Amniotic stem cell (primary cell): ENCODE measurements at regions not wholly inside any gene's neighbourhood (a gene's known extent, or its start where the extent isn't known, plus 50 kb on each side); places are given as distances from the start of the nearest gene placed in this dataset.

Source experiments
- DNase-seq: peaks from one replicate; lab custom pipeline; 2025; lab: John Stamatoyannopoulos, UW

DNA sequence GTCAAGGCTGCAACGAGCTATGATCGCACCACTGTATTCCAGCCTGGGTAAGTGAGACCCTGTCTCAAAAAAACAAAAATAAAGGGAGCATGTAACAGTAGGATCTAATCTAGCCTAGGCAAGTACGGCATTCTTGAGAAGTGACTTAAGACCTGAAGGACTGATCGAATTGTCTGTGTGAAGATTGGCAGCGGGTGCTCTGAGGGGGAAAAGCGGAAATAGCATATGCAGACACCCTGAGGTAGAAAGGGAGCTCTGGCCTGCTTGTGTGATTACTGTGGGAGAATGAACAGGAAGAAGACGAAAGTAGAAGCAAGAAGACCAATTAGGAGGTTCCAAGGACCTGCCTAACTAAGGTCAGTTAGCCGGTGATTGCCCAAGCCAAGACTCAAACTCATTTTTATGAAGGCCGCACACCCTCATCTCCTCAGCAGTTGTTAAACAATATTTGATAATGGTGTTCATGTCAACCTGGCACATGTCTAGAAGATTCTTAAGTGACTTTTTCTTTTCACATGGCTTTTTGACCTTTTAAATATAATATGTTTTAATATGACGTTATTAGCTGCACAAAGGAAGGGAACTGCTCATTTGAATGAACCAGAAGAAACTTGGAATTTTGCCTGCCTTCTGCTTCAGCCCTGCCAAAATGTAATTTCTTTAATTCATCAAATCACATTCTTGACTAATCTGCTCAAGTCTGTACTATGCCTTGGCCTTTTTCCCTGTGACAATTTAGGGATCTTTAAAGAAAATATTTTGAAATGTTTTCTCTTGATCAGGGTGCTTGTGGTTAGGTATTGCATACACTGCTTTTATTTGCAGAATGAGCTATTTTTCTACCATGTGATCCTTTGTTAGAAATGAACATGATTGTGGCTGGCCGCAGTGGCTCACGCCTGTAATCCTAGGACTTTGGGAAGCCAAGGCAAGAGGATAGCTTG lies 289.2 kb upstream of the DMRT1 start:
- no peak for DNase-seq

DNA sequence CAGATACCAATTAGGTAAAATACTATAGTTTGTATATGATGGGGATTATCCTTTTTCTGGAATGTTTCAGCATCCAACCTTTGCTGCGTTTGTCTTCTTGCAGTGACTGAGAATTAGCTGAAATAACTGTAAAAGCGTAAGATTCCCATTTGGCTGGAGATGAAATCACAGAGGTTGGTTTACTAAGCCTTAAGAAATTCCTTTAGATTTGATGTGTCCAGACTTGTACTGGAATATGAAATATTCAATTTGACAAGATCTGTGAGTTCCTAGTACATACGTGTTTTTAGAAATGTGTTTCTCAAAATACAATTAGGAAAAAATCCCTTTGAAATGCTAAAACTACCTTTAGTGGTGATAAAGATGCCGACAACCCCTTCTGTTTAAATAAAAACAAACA lies 286.0 kb upstream of the DMRT1 start:
- DNase-seq: no peak

DNA sequence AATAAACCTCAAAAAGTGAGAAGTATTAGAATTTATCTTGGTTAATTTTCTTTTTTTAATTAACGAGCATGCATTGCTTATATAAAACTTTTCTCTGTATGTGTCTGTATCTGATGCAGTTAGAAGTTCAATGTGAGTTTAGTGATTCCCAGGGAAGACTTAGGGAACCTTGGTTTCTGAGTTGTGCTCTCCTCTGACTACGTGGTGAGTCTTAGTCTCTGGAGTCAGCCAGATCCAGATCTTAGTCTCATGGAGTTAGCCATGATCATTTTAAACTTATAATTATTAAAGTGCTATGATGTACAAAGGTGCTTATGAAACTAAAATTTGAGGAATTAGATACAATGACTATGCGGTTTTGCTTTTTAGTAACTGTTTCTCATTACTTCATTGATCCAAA lies 285.3 kb upstream of the DMRT1 start:
- DNase-seq: no peak

DNA sequence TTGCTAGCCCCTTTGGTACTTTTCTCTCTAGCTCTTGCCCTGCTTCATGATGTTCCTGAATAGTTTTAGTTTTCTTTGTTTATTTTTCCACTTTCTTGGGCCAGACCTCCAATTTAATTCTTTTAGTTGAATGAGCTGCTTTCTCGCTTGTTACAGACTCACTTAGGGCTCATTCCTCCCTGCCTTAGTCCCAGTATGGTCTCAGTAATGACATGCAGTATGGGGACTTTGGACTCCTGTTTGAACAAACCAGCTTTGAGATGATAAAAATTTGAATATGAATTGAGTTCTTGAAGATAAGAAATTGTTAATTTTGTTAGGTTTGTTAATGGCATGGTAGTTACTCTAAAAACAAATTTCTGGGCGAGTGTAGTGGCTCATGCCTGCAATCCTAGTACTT lies 284.8 kb upstream of the DMRT1 start:
- no peak for DNase-seq

DNA sequence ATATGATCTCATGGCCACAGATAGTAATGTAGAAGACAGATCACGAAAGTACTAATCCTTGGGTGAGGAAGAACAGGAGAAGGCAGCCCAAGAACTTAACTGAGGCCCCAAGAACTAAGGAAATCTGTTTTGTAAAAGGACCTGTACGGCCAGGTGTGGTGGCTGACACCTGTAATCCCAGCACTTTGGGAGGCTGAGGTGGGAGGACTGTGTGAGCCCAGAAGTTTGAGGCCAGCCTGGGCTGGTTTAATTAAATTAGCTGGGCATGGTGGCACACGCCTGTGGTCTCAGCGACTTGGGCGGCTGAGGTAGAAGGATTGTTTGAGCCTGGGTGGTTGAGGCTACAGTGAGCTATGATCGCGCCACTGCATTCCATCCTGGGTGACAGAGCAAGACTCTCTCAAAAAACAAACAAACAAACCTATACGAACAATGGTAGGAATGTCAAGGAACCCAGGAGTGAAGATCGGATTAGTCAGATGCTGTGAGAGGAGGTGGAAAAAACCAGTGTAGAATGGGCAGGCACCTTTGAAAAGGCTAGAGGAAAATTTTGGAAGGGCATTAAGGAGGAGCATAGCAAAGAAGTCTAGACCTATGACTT lies 283.8 kb upstream of the DMRT1 start:
- DNase-seq: no peak

DNA sequence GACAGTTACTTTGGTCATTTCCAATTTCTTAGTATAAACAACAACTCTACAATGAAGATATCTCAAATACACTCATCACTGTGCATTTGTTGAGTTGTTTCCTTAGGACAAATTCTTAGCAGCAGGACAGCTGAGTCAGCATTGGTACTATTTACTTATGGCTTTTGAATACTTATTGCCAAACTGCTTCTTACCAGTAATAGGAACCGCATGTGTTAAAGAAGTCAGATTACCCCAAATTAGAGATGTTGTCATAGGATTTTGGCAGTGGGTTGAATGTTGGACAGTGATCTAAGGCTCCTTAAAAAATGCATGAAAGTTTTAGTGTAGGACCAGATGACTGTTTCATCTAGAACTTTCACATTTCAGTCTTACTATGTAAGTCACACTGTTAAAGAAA lies 280.1 kb upstream of the DMRT1 start:
- no peak for DNase-seq

DNA sequence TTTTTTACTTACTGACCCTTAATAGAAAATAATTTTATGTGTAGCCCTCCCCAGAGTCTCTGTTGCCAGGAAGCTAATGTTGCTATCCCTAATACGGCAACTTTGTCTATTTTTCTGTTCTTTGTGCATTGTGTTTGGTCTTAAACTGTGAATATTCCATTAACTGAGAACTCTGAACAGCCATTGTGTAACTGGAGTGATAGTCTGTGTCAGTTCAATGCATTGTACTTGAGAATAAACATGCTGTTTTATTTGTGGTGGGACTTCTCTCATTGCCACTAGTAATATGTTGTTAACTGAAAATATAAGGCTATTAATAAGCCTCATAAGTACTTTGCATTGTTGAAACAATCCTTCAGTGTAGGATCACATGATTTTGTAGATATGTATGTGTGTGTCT lies 278.3 kb upstream of the DMRT1 start:
- DNase-seq: no peak

DNA sequence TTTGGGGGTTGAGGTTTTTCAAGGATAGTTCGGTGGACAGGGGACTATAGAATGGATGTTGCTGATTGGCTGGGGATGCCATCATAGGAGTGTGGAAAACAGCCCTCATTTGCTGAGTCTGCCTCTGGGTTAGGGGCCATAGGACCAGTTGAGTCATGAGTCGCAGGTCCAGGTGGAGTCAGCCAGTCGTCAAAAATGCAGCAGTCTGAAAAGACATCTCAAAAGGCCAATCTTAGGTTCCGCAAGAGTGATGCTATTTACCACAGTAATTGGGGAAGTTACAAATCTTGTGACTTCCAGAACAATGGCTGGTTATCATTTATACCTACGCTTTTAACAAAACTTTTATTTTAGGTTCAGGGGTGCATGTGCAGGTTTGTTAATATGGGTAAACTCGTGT lies 276.0 kb upstream of the DMRT1 start:
- DNase-seq: no peak

DNA sequence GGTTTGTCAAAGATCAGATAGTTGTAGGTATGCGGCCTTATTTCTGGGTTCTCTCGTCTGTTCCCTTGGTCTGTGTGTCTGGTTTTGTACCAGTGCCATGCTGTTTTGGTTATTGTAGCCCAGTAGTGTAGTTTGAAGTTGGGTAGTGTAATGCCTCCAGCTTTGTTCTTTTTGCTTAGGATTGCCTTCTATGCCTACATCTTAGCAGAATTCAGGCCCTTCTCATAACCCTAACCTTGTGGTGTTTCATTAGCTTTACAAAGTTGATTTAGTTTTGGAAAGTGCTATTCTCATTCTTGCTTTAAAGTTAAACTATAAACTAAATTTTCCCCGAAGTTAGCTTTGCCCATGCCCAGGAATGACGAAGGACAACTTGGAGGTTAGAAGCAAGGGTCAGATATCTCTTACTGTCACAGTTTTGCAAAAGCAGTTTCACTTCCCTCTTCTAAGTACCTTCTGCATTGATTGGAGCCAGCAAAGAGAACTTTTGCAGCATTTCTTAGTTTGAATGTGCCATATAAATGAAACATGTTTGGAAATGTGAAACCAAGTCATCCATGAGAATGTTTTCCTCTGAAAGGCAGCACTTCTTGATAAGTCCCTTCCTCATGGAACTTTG lies 274.3 kb upstream of the DMRT1 start:
- DNase-seq: no peak

DNA sequence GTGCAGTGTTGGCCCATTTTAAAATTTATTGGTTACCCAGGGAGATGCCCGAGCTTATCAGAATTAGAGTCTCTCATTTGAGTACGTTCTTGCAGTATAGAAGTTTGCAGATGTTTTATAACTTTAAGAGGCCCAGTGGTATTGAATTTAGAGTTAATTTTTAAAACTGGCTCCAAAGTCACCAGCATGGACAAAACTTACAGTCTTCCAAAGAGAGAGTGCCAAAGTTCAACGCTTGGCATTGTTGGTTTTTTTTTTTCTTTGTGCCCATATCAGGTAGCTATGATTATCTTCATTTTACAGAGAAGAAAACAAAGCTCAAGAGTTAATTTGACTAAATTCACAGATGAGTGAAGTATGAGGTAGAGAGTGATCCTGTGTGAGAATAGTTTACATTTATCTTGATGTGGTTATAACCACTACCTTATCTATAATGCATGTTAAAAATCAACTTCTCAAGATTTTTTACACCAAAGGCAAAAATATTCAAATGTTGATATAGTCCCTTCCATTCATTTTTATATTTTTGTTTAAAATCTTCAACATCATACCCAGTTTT lies 273.7 kb upstream of the DMRT1 start:
- DNase-seq: no peak

DNA sequence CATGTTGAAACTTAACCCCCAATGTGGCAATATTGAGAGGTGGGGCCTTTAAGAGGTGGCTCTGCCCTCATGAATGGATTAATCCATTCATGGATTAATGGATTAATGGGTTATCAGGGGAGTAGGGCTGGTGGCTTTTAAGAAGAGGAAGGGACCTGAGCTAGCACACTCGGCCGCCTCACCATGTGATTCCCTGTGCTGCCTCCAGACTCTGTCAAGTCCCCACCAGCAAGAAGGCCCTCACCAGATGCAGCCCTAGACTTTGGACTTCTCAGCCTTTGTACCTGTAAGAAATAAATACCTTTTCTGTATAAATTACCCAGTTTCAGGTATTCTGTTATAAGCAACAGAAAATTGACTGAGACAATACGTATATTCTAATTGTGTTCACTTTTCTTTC lies 272.2 kb upstream of the DMRT1 start:
- DNase-seq: no peak

DNA sequence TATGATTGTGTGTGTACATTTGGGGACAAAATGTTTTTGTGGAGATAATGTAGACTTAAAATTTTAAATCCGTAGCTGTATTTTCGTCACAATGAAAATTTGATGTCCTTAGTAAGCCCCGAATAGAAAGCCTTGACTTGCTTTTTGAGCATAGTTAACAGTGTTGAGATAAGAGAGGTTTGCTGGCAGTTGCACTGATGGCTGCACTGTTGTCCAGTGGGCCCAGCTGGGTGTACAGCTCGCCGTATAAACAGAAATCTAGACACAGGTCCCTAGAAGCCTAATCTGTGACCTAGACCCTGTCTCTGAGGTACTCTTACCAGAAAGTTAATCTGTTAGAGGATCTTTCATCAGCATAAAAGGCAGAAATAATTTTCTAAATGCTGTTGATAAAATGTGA lies 271.3 kb upstream of the DMRT1 start:
- no peak for DNase-seq

DNA sequence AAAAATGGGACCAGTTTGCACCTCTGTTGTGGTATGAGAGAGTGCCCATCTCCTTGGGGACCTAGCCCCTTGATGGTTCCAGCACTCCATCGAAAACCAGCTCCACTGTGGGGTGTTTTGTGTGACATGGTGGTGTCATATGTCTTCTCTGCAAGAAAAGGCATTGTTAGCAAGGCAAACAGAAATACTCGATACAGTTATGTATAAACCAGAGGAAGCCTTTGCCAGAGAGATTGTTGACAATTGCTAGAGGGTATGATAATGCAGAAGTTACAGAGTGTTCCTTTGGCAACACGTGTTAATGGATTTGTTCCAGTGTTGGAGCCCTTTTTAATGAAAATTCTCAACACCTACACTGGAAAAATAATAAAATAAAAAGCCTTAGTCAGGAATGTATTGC lies 270.4 kb upstream of the DMRT1 start:
- DNase-seq: no peak

DNA sequence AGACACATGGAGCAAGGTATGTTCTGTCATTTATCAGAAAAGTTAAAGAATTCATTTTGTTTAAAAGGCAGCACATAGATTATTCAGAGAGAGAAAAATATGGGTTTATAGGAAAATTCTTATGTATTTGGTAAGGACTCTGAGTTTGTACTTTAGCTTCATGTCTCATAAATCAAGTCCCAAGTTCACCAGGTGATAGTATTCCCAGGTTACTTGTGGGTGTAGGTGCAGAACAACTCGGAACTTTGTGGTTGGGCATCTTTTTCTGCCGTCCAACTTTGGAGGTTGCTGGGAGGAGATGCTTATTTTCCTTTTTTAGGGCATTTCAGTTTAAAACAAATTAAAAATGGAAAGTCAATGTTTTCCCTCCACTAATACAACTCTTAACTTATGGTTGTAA lies 269.8 kb upstream of the DMRT1 start:
- DNase-seq: no peak

DNA sequence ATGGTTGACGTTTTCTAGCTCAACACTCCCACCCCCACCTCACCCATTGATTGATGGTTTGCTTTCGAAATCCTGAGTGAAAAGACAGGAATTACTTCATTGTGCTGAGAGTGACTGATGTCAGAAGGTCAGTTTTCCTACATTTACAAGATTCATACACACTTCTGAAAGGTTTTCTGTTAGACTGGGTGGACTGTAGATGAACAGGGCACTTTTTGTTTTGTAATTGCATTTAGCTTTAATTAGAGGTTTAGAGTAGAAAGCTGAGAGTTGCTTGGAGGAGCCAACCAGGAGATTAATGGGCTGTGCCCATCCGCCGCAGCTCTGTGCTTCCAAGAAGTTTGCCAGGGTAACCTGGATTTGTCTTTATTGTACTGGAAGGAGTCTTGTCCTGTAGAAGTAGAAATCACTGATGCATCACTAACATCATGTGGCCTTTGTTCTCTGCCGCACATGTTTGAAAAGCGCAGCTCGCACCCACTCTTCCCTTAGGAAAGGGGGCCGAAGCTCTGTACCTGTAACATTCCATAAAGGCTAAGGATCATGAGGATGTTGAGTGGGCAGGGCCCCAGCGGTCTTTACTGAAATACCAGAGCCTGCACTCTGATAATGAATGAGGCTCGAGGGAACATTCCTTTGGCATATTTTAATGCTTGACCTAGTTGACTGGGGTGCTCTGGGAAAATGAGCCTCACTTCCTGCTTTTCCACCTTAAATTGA lies 267.6 kb upstream of the DMRT1 start:
- no peak for DNase-seq

DNA sequence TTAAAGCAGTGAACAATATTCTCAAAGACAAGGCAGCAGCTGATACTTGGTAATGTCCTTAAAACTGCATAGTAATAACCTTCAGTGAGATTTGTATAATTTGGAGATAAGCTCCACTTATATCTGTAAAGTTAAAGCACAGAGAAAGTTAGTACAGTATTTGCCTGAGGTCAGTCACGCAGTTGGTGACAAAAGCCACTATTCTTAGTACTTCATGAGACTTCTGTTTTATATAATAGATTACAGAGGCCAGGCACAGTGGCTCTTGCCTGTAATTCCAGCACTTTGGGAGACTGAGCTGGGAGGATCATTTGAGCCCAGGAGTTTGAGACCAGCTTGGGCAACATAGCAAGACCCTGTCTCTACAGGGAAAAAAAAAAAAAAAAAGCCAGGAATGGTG lies 266.4 kb upstream of the DMRT1 start:
- no peak for DNase-seq

DNA sequence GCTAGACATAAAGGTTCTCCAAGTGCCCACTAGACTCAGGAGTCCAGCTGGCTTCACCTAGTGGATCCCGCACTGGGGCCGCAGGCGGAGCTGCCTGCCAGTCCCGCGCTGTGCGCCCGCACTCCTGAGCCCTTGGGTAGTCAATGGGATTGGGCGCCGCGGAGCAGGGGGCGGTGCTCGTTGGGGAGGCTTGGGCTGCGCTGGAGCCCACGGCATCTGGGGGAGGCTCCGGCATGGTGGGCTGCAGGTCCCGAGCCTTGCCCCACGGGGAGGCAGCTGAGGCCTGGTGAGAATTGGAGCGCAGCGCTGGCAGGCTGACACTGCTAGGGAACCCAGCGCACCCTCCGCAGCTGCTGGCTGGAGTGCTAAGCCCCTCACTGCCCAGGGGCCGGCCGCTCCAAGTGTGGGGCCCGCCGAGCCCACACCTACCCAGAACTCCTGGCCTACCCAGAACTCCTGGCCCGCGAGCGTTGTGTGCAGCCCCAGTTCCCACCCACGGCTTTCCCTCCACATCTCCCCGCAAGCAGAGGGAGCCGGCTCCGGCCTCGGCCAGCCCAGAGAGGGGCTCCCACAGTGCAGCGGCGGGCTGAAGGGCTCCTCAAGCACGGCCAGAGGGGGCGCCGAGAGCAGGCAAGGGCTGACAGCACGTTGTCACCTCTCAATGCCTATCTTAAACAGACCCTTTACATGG lies 260.7 kb upstream of the DMRT1 start:
- no peak for DNase-seq

DNA sequence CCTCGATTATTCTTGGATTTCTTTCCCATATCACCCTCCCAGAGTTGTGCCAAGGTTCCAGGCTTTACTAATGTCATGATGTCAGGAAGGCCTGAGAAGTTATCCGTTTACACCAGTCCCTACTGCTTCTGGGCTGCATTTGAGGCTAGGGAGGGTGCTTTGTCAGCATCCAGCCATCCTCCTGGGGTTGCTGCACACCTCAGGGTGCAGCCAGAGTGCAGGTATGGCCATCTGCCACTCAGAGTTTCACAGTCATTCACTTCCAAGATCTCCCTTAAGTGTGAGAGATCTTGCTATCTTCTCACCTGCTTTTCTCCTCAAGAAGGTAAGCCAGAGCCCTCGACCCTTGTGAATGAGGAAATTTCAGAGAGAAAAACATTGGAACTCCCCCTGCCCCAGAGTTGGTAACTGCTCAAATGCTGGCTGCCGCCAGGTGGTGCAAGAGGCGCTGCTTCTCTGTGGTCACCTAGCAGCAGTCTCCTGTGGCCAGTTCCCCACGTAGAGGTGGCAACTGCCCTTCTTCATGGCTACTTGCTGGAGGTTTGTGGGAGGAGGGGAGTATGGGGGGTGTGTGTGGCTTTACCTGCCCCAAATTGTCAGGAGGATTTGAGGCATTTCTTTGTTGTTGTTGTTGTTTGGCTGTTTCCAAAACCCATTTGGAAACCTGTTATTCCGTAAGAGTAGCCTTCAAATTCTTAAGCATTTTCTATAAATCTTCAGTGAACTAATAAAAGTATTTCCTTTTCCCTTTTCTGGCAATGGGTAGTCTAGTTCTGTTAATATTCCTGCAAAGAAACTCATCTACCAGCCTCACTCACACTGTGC lies 259.6 kb upstream of the DMRT1 start:
- no peak for DNase-seq

DNA sequence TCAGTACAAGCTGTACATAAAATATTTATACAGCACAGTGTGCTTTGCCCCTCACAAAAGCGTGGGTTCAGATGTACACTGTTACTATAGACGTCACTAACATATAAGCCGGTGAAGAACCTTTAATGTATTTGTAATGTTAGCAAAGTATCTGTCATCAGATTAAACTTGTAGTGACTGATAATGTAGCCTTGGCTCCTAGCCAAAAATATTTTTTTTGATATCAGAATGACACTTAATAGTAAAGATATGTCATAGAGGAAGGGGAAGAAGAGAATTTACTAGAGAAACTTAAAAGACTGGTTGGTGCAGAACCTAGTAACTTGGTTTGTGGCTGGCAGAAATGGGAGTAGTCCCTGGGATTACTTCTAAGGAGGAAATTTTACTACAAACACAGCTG lies 258.7 kb upstream of the DMRT1 start:
- no peak for DNase-seq

DNA sequence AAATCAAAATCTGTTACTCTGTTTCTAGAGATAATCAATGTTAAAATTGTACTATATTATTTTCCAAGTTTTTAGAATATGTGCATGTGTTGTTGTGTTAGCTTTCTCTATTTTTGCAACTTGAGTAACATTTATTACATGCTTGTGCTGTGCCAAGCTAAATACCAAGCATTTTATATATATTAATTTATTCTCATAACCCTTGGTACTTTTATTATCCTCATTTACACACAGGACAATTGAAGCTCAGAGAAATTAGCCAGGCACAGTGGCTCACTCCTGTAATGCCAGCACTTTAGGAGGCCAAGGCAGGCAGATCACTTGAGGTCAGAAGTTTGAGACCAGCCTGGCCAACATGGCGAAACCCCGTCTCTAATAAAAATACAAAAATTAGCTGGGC lies 254.0 kb upstream of the DMRT1 start:
- DNase-seq: no peak

DNA sequence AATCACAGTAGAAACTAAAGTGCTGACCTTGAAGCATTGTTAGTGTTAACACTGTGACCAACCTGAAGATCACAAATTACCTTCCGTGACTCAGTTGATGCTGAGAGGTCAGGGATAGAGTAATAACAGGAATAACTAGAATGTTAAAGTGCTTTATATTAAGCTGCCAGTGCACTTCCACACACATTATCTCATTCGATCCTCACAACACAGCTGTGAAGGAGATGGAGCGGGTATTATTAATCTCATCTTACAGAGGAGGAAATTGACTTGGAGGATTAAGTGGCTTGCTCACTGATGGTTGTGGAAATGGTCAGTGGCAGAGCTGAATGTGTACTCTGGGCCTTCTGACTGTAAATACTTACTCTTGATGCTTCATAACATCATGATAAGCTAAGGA lies 252.5 kb upstream of the DMRT1 start:
- no peak for DNase-seq
